ENCODE measurements at regions not wholly inside any gene's neighbourhood (a gene's known extent, or its start where the extent isn't known, plus 50 kb on each side); places are given as distances from the start of the nearest gene placed in this dataset.
A peak's percentile ranks its signal among the peaks of the same experiment; 100 is the strongest.
"Not testable (repeated sequence)": the region's sequence is repeated elsewhere in the genome, so short reads cannot be mapped to it uniquely, and the experiment has no call there.

DNA sequence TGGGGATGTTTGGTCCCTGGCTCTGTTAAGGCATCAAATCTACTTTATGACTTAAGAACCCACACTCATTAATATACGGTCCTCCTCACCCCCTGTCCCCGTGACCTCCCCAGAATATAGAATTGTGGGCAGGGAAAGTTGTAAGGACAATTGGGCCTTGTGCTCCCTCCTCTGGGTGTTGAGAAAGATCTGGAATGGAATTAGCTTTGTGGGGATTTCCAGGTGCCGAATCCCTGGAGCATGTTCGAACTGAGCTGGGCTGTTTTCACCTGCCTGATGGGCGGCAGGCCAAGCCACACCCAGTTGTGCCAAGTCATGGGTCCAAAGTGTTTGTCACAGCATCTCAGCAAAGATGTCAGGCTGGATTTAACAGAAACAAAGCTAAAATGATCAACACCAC lies 349.3 kb upstream of the KLF3 start:
- FAIRE-seq: no peak

DNA sequence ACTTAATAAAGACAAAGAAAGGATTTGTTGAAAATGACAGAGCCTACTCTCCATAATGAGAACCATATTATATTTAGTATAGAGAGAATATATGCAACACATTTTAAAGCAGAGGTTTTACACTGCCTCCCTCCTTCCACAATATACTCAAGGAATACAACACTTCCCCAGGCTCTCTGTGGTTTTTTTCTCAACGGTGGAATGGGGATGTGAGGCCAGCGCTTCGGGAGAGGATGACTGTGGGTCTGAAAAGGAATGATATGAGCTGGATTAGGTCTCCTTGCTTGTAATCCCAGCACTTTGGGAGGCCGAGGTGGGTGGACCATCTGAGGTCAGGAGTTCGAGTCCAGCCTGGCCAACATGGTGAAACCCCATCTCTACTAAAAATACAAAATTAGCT lies 348.7 kb upstream of the KLF3 start:
- no peak for FAIRE-seq

DNA sequence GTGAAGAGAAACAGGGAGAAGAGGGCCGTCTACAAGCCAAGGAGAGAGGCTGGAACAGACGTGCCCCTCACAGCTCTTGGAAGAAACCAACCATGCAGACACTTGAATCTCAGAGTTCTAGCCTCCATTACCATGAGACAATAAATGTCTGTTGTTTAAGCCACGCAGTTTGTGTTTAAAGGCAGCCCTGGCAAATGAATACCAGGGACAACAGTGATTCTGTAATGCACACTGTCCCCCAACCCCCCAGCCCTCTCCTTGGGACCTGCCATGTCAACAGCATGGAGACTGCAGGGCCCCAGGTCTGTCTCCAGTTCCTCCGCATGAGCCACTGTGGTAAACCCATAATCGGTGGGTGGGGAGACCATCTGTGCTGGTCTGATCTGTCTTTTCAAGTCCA lies 348.0 kb upstream of the KLF3 start:
- FAIRE-seq: no peak

DNA sequence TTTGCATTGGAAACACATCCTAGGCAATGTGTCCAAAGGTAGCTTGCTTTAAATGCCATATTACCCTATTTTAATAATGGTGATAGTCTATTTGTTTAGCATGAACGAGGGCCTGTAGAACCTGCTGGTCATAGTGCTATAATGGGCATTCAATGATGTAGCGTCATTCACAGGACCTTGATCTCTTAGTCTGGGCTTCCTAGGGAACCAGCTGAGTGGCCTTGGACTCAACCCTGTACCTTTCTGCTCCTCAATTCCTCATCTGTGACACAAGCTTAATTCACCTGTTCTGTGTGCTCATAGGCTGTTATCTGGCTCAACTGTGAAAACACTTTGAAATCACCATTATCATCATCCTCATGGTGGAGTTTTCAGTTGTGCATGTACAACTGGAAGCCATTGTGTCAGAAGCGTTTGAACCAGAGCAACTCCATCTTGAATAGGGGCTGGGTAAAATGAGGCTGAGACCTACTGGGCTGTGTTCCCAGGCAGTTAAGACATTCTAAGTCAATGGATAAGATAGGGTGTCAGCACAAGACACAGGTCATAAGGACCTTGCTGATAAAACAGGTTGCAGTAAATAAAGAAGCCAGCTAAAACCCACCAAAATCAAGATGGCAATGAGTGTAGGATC lies 346.8 kb upstream of the KLF3 start:
- no peak for FAIRE-seq

DNA sequence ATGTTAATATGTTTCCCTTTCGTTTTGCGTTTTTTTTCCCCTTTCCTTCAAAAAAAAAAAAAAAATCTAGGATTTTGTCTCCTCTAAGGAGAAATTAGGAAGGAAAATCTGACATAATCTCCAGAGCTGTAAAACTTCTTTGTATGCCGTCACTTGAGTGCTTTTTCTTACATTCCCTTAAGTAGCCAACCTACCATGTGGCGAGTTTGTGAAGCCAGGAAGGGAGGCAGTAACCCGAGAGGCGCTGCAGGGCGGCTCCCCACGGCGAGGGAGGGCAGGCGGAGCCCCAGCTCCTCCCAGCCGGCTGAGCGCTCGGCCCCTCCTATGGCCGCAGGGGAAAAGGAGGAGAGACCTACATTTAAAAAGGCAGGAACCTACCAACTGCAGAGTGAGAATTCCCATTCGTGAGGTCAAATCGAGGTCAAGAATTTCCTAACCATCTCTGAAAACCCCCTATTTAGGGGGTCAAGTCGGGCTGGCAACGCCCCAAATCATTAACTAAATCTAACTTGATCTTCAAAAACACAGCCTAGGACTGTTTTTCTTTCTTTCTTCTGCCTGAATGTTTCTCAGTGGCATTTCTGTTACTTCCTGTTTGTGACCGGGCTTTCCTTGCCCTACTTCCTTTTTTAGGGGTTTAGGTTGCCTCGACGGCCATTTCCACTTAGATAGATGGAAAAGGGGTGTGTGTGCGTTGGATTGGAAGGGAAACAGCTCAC lies 345.1 kb upstream of the KLF3 start:
- peak; percentile 90 for FAIRE-seq

DNA sequence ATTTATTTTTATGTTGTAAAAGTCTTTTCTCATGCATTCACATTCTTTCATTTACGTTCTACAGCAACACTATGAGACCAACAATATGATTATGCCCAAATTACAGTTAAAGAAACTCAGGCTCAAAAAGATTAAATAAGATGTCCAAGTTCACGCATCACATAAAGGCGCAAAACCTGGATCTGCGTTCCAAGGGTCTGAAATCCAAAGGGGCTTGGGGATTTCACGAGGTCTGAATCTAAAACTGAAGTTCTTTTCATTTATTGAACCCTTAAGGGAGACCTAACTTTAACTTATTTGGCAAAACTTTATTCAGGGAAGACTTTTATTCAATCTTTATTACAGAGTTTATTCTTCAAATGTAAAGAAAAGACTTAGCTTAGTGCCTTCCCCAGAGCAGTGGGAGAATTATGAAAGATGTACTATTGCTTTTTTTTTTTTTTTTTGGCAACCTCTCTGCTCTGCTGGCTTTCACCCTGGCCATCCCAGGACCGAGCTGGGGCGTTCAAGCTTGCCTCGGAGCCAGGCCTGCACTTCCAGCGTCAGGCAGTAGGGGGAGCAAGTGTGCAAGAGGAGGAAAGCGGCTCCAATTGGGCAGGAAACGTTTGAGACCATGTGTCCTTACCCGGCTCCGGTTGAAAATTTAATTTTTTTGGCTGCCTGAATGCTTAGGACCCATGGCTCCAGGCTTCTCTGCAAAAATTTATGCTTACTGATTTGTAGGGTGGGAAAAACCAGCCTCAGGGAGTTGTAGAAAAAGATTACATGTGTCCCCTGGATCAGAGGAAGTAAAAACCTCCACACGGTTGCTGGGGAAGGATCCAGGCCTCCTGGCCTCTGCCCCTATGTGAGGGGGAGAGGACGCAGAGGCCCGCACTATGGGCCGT lies 344.3 kb upstream of the KLF3 start:
- no peak for FAIRE-seq

DNA sequence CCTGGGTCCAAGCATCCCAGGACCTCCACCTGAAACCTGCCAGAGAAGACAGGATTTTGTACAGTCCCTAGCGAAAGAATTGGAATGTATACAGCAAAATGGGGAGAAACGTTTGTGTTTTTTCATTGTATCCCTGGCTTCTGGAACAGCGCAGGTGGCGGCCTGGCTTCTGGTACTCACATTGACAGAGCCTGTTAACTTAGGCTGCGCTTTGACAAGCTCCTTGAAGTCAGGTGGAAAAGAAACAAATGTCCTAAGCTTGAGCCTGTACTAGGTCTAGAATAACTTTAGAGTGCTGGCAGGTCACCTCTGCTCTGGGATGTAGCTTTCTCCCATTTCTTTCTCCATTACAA lies 343.7 kb upstream of the KLF3 start:
- FAIRE-seq: no peak

DNA sequence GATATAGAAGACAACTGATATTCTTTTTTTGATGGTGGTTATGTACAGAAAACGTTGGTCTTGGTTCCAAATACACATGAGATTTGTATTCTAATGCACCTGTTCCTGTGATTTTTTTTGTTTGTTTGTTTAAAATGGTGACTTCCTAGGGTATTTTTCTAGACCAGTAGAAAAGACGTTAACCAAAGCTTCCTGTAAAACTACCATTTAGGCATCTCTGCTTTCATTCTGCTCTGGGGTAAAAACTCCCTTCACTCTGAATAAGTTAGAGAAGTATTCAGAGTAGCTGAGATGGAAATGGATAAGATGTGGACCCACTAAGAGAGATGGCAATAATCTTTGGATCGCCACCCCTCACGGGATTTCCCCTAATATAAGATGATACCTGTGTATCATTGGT lies 343.2 kb upstream of the KLF3 start:
- no peak for FAIRE-seq

DNA sequence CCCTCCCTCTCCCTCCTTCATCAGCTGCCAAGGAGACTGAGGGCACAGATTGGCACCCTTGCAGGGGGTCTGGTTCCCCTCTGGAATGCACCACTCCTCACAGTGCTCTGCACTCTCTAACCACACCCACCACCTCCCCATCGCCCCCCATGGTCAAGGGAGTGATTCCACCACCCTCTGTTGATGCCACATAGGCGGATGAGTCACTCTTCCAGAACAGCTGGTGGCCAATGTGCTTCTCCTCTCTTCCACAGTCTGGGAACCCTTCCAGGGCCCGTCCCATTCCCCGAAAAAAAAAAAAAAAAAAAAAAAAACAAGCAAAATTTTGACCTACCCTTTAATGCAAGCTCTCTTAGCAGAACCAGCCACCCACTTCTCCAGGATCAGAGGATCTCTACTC lies 341.3 kb upstream of the KLF3 start:
- FAIRE-seq: no peak

DNA sequence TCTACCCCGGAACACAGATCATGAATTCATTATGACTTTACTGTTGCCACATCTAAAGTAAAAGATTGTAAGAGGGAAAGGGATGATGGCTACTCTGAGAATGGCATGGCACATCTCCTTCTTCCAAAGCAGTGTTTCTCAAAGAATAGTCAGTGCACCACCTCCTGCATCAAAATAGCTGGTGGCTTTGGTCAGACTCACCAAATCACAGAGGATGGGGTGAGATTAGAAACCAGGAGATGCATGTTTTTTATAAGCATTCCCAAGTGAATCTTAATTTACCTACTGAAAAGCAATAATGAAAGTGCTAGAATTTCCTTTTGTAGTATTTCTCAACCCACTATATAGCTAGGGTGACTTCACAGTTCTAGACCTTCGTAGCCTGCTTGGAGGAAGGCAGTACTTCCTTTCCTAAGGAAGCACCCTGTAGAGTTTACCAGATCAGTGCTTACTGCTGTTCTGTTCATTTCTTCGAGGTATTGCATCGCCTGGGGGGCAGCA lies 340.8 kb upstream of the KLF3 start:
- no peak for FAIRE-seq

DNA sequence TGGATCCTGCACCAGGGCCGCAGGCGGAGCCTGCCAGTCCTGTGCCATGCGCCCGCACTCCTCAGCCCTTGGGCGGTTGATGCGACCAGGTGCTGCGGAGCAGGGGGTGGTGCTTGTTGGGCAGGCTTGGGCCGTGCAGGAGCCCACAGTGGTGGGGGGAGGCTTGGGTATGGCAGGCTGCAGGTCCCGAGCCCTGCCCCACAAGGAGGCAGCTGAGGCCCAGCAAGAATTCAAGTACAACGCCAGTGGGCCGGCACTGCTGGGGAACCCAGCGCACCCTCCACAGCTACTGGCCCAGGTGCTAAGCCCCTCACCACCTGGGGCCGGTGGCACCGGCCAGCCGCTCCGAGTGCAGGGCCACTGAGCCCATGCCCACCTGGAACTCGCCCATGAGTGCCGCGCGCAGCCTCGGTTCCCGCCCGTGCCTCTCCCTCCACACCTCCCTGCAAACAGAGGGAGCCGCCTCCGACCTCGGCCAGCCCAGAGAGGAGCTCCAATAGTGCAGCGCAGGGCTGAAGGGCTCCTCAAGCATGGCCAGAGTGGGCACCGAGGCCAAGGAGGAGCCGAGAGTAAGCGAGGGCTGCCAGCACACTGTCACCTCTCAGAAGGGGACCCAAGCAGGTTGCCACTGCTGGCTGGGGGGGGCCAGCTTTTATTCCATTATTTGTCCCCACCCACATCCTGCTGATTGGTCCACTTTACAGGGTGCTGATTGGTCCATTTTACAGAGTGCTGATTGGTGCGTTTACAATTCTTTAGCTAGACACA lies 339.0 kb upstream of the KLF3 start:
- FAIRE-seq: no peak

DNA sequence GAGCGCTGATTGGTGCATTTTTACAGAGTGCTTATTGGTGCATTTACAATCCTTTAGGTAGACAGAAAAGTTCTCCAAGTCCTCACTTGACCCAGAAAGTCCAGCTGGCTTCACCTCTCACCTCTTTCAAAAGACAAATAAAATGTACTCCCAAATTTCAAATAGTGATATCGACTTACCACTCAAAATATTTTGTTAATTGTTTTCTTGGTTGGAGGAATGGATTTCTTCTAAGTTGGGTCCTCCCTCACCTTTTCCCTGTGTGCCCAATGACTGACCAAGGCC lies 338.4 kb upstream of the KLF3 start:
- no peak for FAIRE-seq

DNA sequence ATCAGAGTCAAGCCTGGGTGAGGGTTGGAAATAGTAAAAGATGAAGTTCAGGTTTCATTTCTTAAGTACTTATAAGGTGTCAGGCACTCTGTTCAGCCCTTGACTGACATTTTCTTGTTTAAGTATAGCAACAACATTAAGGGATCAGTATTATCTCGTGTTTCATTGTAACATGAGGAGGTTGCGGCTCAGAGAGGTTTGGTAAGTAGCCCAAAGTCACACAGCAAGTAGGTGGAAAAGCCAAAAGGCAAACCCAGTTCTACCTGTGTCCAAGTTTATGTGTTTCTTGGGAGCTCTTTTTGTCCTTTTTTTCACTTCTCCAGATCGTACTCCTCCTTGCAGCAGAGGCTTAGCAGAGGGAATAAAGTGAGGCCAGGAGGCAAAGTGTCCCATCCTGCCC lies 337.5 kb upstream of the KLF3 start:
- no peak for FAIRE-seq

DNA sequence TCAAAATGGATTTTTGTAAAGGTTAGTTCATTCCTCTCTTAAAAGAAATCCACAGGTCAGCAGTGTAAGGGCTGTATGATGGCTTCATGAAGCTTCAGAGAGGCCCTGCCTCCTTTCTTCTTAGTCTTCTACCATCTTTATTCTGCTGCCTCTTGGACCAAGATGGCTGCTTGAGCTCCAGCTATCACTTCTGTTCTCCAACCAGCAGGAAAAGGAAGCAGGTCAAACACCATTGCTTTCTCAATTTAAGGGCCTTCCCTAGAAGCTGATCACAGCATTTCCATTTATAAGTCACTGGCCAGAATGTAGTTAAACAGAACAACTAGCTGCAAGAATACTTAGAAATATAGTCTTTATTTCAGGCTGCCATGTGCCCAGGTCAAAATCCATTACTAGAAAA lies 336.8 kb upstream of the KLF3 start:
- no peak for FAIRE-seq

DNA sequence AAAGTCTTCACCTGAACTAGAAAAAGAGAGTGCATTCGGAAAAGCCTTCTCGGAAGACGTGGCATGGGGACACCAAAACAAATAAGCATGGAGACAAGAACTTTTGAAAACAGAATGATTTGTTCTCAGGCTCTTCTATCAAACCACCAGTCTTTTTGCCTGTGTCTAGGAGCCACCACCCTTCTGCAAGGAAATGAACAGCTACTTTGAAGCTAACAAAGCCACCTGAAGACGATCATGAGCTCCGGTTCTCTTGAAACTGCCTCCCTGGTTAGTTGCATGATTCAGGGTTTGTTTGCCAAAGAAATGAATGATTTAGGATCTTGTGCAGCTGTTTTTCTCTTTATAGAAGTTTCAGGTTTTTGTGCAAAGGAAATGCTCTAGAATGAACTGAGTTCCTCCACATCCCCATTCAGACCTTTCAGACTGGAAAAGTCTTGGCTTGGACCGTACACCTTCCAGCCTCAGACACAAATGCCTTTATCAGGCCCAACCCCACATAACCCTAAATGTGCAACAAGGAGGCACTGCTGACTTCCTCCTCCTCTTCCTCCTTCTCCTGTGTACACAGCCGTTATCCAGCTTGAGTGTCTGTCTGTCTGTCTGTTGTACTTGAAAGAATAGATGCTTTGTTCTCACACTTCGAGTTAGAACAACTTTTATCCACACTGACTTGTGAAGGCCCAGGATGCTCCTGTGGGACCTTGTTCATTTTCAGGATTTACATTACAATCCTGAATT lies 334.8 kb upstream of the KLF3 start:
- FAIRE-seq: no peak

DNA sequence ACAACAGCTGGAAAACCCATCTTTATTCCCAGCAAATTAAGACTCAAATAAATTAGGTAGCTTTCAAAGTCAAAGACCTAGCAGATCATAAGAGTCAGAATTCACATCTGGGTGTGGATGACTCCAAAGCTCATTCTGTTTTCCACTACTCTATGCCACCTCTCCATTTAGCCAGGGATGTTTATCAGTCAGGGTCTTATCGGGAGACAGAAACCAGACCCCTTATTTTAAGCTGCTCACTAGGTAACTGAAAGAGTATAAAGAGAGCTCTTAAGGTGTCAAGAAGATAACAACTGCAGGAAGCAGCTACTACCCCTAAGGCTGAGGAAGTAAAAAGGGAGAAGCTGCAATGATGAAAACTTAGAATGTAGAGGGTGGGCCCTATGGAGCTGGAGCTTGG lies 333.7 kb upstream of the KLF3 start:
- FAIRE-seq: no peak

DNA sequence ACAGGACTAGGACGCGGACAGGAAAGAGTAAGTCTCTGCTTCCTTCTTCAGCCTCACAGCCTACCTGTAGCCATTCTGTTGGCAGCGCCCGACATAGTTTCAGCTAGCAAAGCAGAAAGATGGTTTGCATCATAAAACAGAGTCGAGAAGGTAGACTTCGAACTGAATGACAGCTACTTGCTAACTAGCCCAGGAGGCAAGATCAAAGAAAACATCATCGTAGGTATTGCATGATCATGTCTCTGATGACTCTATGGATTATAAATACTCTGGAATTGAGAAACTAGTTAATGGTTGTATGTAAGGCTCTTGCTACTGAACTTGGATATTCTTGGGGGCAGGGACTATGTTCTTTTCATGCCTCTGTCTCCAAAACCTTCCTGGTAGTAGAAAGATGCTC lies 333.1 kb upstream of the KLF3 start:
- no peak for FAIRE-seq

DNA sequence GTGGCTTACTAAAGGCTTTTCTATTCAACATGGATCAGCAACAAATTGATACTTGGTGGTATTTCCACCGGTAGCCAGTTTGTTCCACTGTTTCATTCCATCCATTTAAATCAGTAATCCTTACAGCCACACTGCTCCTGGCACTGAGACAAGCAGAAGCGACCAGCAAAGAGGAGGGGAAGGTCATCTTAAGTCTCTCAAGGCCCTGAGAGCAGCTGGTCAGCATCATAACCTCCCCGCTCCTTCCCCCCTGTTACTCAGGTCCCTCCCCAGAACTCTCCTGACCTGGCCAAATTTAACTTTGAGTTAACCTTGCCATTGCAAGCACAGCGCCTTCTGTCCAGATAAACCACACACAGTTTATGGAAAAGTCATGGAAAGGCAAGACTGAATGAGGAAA lies 331.3 kb upstream of the KLF3 start:
- FAIRE-seq: no peak

DNA sequence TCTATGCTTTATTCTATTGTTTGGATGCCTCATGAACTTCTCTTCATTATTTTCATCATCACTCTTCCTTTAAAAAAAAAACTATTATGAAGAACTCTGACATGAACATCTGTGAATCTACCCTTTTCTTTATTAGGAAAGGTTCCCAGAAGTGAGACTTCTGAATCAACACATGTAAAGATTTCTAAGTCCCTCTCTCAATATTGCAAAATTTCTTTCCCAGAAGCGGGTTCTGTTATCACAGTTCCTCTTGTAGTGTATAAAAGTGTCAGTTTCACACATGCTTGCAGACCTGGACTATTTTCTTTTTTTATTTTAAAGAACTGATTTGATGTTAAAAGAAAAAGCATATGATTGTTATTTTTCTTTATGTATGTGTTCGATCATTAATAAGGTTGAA lies 330.8 kb upstream of the KLF3 start:
- FAIRE-seq: no peak

DNA sequence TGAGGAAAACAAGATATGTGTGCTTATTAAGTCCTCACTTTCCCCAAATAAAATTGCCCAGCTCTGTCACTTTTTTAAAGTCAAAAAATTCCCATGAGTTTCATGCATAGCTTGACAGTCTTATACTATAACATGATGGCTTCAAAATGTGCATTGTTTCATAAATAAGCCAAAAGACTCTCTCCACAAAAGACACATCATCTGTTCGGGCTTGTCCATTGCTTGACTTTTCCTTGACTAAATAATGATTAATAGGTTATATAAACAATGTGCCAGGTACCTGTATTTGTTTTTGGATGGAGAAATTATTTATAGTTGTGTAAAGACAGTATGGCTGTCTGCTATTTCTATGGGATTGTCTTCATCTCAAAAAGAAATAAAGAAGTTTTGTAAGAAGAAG lies 329.2 kb upstream of the KLF3 start:
- FAIRE-seq: no peak

DNA sequence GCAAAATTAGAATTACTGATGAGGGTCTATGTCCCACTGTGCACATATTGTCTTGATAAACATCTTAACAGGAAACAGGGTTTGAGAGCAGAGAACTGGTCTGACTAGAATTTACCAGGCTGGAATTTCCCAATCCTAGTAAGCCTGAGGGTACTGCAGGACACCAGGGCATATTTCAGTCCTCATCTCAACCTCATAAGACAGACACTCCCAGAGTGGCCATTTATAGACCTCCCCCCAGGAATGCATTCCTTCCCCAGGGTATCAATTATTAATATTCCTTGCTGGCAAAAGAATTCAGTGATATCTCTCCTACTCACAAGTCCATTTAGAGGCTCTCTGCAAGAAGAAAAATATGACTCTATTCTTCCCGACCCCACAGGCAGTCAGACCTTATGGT lies 325.1 kb upstream of the KLF3 start:
- not testable (repeated sequence) for FAIRE-seq

DNA sequence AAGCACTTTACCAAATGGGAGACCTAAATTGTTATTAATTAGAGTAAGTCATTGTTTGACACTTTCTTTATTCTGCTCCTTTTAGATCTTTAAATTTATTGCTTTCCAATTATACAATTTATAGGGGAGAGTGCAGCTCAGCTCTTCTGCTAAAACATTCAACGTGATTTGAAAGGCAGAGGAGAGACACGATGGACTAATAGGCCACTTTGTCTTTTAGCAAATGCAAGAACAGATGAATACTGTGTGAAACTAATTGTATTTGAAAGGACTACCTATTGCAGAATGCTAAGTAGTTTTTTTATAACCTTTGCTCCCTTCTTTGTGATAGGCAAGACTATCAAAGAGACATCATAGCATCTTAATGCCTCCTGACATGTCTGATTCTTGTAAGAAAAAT lies 320.4 kb upstream of the KLF3 start:
- no peak for FAIRE-seq

DNA sequence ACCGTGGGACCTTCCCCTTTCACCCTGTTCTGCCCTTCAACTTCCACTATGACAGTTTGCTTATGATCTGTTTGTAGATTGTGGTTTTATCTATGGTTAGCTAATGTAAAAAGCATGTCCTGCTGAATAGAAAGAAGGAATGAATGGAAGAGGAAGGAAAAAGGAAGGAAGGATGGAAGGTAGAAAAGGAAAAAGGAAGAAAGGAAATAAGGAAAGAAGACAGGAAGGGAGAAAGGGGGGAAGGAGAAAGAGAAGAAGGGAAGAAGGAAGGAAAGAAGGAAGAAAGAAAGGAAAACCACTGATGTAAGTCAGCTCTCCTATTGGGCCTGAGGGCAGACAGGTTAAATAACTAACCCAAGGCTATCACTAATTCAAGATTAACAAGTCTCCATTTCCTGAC lies 319.1 kb upstream of the KLF3 start:
- no peak for FAIRE-seq

Data from endometrium (tissue), 2 donors.